ENCODE measurements at regions not wholly inside any gene's neighbourhood (a gene's known extent, or its start where the extent isn't known, plus 50 kb on each side); places are given as distances from the start of the nearest gene placed in this dataset.

DNA sequence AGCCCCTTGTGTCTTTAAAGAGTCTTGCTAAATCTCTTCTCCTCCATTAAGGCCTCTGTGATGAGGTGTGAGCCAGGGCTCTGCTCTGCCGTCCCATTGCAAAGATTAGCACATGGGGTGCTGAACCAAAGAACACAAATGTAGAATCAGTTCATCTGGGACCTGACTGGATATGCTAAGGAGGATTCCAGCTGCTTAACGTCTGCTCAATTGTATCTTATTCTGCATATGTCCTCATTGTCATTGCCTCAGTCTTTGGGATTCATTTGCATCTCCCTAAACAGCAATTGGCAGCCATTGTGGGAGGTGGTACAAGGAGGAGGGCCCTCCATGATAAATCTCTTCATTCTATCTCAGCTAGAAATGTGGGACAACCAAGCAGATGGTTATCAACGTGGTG lies 106.3 kb upstream of the ADAMTS18 start:
- H3K27ac ChIP-seq: no peak overlapping the region
- H3K9me3 ChIP-seq: no peaks in the 10 kb centered on the region
- ATAC-seq (no peak), DNase-seq (no peak)
- intact Hi-C loops (cut with DNase I): no loop called here
- H3K4me3 ChIP-seq: no peak overlapping the region
- H3K4me1 ChIP-seq: no peaks in the 10 kb centered on the region
- no peaks in the 10 kb centered on the region for H3K36me3 ChIP-seq
- no peaks in the 10 kb centered on the region for H3K27me3 ChIP-seq (ENCODE audit: low read depth)
- TF ChIP-seq, protein P1, sequence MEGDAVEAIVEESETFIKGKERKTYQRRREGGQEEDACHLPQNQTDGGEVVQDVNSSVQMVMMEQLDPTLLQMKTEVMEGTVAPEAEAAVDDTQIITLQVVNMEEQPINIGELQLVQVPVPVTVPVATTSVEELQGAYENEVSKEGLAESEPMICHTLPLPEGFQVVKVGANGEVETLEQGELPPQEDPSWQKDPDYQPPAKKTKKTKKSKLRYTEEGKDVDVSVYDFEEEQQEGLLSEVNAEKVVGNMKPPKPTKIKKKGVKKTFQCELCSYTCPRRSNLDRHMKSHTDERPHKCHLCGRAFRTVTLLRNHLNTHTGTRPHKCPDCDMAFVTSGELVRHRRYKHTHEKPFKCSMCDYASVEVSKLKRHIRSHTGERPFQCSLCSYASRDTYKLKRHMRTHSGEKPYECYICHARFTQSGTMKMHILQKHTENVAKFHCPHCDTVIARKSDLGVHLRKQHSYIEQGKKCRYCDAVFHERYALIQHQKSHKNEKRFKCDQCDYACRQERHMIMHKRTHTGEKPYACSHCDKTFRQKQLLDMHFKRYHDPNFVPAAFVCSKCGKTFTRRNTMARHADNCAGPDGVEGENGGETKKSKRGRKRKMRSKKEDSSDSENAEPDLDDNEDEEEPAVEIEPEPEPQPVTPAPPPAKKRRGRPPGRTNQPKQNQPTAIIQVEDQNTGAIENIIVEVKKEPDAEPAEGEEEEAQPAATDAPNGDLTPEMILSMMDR (IDR thresholded peaks at IDR 0.05): no peak

DNA sequence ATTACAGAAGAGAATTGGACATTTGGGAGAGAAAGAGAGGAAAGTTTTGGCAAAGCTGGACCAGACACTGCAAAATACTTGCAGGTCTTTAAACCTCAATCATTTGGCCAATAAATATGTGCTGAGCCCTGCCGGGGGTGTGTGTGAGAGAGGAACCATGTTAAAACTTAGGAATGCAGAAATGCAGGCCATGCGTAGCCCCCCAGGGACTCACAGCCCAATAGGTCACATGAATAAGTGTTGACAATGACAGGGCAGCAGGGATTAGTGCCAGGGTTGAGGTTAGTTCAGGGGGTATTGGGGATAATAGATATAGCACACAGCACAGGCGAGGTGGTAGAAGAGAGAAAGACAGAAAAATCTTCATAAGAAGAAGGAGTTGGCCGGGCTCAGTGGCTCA lies 113.3 kb upstream of the ADAMTS18 start:
- TF ChIP-seq, protein P1 (IDR thresholded peaks at IDR 0.05): no peak
- DNase-seq: no peak
- Histone ChIP-seq H3K36me3 (no peaks in the 10 kb centered on the region), H3K9me3 (no peaks in the 10 kb centered on the region), H3K4me3 (no peak overlapping the region), H3K27me3 (ENCODE audit: low read depth) (peaks cover 4% of the 10 kb centered on the region), H3K27ac (no peak overlapping the region), H3K4me1 (no peaks in the 10 kb centered on the region)
- intact Hi-C loops (cut with DNase I): no loop called here
- ATAC-seq: no peak

DNA sequence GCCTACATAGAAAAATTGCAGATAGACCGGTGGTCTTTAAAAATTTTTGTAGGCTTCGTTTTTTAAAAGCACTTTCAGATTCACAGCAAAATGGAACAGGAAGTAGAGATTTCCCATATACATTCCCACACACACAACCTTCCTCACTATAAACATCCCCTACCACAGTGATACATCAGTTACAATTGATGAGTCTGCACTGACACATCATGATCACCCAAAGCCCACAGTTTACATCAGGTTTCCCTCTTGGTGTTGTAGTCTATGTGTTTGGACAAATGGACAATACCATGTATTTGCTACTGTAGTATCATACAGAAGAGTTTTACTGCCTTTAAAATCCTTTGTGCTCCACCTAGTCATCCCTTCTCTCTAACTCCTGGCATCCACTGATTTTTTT lies 113.9 kb upstream of the ADAMTS18 start:
- TF ChIP-seq, protein P1 (IDR thresholded peaks at IDR 0.05): no peak
- ATAC-seq (no peak), DNase-seq (no peak)
- H3K36me3 ChIP-seq: no peaks in the 10 kb centered on the region
- H3K27me3 ChIP-seq (ENCODE audit: low read depth): peaks cover 4% of the 10 kb centered on the region
- intact Hi-C loops (cut with DNase I): no loop called here
- no peak overlapping the region for H3K4me3 ChIP-seq
- no peaks in the 10 kb centered on the region for H3K4me1 ChIP-seq
- no peak overlapping the region for H3K27ac ChIP-seq
- H3K9me3 ChIP-seq: no peaks in the 10 kb centered on the region

DNA sequence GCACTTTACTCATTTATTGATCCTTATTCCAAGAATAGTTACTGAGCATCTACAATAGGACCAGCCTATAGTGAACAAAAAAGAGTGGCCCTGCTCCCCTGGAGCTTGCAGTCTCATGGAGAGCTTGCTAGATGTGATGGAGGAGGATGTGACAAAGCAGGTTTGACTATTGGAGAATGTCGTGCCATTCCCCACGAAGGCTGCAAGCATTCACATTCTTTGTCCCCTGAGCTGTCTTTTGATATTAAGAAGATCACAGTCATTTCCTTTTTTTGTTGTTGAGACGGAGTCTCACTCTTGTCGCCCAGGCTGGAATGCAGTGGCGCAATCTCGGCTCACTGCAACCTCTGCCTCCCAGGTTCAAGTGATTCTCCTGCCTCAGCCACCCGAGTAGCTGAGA lies 115.0 kb upstream of the ADAMTS18 start:
- no peaks in the 10 kb centered on the region for H3K36me3 ChIP-seq
- DNase-seq (no peak), ATAC-seq (no peak)

DNA sequence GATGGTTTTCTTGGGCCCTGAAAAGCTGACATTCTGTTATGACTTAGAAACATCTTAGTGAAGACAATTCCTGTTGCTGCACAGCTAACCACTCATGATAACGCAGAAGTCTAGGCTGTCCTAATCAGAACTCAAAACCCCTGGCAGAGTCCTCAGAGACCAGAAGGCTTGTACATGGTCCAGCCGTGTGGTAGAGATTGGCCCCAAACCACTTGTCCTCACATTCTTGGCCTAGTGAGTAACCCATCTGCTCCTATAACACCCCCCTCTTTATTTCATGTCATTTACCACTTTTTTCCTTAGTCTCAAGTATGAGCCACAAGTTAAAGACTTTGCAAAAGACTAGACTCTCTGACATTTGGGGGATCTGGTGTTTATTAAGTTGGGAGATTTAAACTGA lies 116.5 kb upstream of the ADAMTS18 start:
- Histone ChIP-seq H3K36me3 (no peaks in the 10 kb centered on the region), H3K9me3 (no peaks in the 10 kb centered on the region), H3K4me3 (no peak overlapping the region), H3K4me1 (no peaks in the 10 kb centered on the region), H3K27ac (no peak overlapping the region), H3K27me3 (ENCODE audit: low read depth) (peaks cover 12% of the 10 kb centered on the region)
- intact Hi-C loops (cut with DNase I): no loop called here
- TF ChIP-seq, protein P1 (IDR thresholded peaks at IDR 0.05): no peak
- no peak for DNase-seq
- ATAC-seq: no peak

More for the DNA sequence above, 115.0 kb upstream of the ADAMTS18 start:
- H3K4me3 ChIP-seq: no peak overlapping the region
- H3K27ac ChIP-seq: no peak overlapping the region
- H3K27me3 ChIP-seq (ENCODE audit: low read depth): peaks cover 12% of the 10 kb centered on the region
- TF ChIP-seq, protein P1 (IDR thresholded peaks at IDR 0.05): no peak
- intact Hi-C loops (cut with DNase I): no loop called here
- H3K9me3 ChIP-seq: no peaks in the 10 kb centered on the region
- no peaks in the 10 kb centered on the region for H3K4me1 ChIP-seq

DNA sequence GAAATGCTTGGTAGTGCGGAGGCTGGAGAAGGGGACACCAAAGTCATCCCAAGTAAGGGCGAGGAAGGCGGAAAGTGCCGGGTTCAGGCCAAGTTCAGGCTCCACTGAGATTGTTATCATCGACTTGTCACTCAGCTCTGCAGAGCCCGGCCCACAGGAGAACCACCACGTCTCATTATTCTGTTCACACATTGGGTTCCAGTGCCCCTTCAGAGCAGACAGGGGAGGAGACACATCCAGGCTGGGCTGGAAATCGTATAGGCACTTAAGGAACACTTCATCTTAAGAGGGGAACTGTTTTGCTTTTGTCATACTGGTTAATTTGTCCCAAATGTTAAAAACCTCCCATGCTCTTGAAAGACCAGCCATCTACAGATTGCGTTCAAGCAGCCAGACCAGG lies 118.3 kb upstream of the ADAMTS18 start:
- no peak for DNase-seq

More for the DNA sequence above, 118.3 kb upstream of the ADAMTS18 start:
- no peaks in the 10 kb centered on the region for H3K4me1 ChIP-seq
- H3K4me3 ChIP-seq: no peak overlapping the region
- H3K27ac ChIP-seq: no peak overlapping the region
- H3K36me3 ChIP-seq: no peaks in the 10 kb centered on the region
- TF ChIP-seq, protein P1 (IDR thresholded peaks at IDR 0.05): no peak
- intact Hi-C loops (cut with DNase I): no loop called here
- no peaks in the 10 kb centered on the region for H3K9me3 ChIP-seq
- no peak for ATAC-seq
- peaks cover 12% of the 10 kb centered on the region for H3K27me3 ChIP-seq (ENCODE audit: low read depth)

Measured in lower lobe of right lung (tissue), 2 donors.